HG02870 (cell line): ENCODE measurements at regions not wholly inside any gene's neighbourhood (a gene's known extent, or its start where the extent isn't known, plus 50 kb on each side); places are given as distances from the start of the nearest gene placed in this dataset.

ENCODE experiments used
- ATAC-seq: cut with Tn5 transposase; IDR thresholded peaks from one replicate; pipeline ENCODE4 v1.9.1; 2021; ENCODE audit warnings: mild to moderate bottlenecking, moderate library complexity; ENCODE audit not compliant: unreplicated experiment

DNA sequence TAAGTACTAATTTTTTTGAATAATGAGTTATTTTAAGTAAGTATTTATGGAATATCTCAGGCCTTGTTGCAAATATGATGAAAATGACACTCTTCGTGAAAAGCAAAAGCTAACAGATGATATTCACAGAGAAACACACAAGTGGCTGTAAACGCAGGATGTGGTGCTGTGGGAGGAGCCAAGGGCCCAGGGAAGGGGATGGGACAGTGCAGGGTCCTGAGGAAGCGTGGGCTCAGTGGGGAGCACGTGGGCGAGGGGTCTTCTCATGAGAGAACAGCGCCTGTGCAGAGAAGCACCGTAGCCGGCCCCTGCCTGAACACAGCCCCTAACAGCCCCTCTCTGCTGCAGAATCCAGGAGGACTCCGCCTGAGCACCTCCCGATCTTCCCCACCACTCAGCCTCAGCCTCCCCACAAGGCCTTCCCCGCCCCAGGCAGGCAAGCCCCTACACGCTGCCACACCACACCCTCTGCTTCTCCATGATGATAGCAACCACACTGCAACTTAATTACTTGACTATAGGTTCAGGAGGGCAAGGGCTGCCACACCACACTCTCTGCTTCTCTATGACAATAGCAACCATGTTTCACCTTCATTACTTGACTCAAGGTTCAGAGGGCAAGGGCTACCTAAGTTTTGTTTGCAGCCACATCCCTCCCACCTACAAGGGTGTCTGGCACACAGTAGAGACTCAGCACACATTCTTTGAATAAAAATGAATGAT is 152.6 kb upstream of the RNF32 start:
- no peak for ATAC-seq

DNA sequence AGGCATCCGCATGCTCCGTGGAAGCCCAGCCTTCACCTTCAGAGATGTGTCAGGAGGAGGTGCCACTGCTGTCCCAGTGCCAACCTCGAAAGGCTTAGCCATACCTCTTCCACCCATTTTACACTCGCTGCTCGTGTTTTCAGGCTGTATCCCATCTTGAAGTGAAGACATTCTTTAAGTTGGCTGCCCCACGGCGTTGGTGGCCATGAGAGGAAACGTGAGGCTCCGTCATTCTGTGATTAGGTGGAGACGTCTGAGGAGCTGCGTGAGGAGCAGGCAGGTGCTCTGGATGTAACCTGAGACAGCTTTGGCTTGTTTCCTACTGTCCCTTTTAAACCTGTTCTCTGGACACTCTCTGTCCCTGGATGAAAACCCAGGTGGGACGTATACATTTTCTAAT is 159.9 kb upstream of the RNF32 start:
- ATAC-seq, result no peak

DNA sequence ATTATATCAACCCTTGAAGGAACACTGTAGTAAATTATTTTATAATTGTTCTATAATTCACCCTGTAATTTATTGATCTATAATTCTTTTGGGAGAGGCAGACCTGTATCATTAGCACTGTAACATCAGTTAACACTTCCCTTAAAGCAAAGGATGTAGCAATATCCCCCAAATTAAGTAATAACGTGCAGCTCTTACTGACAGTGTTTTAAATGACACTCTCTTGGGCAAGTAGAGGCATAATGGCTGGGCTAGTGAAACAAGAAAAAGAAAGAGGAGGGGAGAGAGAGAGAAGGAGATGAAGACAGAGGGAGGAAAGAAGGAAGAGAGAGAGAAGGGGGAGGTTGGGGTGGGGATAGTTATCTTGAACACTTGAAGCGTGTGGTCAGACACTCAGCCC is 161.0 kb upstream of the RNF32 start:
- ATAC-seq, result no peak

DNA sequence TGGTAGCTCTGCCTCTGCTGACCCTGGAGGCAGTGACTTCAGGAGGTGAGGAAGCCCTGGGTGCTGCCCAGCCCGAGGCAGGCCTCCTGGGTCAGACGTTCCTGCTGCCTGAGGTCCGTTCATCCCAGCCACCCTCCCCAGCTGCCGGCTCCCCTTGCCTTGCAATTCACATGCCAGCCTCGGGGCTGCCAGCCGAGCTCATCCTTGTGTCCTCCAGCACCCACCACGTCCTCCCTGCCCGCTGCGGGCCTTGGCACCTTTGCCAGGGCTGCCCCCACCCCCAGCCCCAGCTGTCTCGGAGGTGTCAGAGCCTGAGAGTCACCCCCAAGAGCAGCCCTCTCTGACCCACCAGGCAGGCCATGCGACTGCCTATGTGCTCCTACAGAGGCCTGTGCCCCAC is 162.1 kb upstream of the RNF32 start:
- ATAC-seq, result no peak

DNA sequence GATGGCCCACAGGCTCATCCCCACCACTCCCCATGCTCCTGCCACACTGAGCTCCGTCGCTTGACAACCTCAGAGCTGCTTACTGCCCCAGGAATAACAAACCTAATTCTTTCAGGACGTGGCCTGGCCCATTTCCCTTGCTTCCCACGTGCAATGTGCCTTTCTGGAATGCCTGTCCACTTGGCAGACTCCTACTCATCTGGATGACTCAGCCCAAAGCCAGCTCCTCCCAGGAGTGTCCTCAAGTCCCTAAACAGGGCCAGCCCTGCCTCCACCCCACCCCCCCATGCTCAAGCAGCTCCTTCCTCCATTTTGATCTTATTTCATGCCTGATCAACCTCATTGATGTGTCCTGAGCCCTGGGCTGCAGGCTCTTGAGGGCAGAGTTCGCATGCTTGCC is 164.9 kb upstream of the RNF32 start:
- ATAC-seq, result no peak

DNA sequence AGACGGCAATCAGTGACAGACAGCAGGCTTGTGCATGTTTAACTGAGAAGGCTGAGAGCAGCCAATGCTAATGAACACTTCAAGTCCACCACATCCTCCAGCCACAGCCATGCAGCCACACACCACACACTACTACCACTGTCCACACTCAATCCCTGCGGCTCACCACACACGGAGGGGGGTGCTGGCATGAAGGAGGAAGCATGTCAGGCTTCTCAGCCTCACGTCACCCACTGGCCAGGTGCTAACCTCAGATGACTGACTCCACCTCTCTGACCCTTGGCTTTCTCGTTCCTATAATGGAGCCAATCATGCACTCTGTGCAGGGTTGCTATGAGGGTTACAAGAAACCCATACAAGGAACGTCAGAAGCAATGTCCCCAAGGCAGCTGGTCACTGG is 165.4 kb upstream of the RNF32 start:
- ATAC-seq, result no peak

DNA sequence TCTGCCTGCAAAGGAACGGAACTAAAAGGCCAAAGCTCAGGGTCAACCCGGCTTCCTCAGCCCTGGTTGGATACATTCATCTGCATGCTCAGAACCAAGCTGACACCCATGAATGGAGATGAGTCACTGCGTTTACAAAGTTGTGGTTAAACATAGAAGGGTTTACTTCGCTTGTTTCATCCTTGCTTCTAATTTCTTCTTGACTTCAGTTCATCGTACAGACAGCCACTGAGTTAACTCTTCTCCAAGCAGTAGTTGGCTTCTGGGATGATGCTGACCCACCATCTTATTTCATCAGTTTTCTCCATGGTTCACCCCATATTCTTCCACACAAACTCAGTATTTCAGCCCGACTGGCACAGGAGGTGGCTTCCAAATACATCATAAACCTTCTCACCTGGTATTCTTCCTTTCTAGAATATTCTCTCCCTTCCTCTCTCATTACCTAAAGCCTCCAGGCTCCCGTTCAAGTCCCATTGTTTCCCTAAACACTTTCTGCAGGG is 166.3 kb upstream of the RNF32 start:
- ATAC-seq, result no peak

DNA sequence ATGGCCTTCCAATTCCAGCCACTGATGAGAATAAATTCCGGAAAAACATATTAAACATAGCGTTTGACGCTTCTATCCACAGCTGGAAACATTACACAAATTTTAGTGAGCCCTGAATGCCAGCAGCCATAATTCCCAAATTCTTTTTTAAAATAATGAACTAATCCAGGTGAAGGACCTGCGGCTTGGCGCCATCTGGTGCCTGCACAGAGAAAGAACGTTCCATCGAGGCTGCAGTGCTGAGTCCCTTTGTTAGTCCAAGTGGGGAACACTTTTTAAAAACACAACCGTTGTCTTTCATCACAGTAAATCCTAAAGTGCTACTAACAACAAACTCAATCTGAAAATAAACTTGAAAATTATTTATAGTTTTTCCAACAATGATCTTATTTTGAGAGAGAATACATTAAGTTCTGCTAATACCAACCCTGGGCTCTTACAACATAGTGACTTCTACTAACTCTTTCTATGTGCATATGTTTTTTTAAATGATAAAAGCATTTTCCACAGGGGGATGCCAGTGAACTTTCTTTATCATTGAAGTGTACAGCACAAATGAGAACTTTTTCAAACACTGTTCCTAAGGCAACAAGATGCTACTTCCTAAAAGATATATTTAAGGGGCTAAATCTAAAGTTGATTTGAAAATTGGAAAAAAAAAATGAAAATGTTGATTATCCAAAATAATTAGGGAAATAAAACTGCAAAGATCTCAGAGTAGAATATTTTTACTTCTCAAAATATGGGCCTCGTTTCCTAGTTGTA is 166.9 kb upstream of the RNF32 start:
- ATAC-seq, result no peak

DNA sequence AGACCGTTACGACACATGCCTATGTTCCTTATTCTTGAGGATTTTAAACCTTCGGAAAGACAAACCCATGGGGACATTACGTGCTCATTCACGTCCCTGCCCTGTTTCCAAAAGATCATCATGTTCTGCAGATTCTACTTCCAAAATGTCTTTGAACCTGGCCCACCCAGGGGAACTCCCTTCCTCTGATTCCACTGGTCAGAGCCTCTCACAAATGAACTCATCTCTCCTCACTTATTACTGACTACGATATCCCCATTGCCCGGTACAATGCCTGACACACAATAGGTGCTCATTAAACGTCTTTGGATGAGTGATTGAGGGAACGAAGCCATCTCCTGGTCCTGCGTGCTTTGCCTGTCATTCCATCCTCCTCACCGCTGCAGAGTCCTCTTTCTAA is 168.3 kb upstream of the RNF32 start:
- ATAC-seq, result no peak

DNA sequence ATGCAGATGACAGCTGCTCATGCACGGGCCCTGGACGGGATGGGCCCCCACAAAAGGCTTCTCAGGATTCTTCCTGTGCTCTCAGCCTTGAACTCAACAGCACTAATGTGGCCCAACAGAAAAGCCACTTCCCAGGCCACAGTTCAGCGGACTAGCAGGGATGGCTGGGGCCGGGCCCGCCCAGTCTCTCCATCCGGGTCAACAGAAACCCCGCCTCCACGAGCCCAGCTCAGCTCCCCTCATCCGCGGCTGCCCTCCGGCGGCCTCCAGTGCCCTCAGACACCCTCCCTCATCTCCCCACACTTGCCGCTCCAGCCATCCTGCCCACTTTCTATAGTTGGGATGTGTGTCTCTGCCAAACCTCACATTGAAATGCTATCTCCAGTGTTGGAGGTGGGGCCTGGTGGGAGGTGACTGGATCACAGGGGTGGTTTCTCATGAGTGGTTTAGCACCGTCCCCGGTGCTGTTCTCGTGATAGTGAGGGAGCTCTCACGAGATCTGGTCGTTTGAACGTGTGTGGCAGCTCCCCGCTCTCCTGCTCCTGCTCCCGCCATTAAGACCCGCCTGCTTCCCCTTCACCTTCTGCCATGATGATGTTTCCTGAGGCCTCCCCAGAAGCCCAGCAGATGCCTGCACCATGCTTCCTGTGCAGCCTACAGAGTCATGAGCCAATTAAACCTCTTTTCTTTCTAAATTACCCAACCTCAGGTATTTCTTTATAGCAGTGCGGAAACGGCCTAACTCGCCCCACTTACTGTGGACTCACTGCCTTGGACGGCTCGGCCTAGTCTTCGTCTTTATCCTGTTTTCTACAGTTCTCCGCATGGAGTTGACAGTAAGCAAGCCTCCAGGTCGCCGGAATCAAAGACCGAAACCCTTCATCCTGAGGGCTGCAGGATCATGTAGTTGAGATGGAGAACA is 169.9 kb upstream of the RNF32 start:
- ATAC-seq, result no peak

DNA sequence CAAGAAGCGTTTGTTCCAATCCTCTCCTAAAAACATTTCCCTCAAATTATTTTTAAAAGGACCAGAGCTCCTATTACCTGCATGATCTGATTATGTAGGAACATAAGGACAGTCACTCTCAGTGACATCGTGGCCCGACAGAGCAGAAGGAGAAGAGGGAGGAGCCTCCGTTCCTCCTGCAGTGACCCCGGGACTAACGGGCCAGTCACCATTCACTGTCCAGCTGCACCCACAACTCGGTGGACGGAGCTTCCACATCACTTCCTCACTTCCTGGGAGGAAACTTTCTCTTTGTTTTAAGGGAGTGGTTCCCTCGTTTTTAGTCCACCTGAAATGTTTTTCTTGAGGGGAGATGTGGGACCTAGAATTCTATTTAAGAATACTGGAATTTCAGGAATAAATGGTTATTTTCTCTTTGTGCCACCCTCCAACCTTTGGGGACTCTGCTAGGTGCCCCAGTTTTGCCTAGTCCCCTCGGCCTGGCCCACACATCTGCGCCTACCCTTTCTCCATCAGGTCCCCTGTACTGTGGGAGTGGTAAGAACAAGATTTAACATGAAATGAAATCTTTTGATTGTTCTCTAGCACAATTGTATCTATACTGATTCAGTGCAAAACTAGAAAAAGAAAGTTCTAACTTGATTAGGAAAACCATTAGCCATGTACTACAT is 173.5 kb upstream of the RNF32 start:
- no peak for ATAC-seq

DNA sequence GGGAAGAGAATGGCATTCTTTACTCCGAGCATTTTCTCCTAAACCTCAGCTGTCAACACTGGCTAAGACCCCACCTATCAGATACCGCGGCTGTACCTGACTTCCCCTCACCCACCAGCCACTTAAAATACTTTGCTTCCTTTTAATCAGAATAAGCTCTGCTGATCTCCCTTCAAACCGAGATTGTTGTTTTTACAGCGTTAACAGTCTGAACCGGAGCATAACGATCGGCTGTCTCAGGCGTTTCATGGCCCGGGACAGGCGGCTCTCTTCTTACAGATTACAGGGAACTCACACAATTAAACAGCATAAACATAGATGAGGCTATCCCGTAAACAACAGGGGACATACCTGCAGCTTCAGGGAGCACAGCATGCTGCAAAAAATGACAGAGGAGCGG is 174.3 kb upstream of the RNF32 start:
- no peak for ATAC-seq

DNA sequence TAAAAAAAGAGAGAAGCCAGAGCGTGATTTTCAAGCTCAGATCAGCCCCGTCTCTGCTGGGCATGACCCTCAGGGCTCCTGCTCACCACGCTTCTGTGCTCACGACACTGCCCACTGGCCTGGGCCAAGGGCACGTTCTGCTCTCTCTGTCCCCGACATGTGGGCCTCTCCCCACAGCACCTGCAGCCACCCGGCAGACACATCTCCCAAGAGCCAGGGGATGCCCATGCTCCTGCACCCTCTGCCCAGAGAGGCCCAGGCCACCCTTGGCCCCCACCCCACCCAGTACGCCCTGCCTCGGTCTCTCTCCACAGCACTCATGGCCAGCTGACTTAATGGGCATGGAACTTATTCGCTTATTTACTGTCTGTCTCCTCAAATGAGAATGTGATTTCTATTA is 175.4 kb upstream of the RNF32 start:
- ATAC-seq, result no peak

DNA sequence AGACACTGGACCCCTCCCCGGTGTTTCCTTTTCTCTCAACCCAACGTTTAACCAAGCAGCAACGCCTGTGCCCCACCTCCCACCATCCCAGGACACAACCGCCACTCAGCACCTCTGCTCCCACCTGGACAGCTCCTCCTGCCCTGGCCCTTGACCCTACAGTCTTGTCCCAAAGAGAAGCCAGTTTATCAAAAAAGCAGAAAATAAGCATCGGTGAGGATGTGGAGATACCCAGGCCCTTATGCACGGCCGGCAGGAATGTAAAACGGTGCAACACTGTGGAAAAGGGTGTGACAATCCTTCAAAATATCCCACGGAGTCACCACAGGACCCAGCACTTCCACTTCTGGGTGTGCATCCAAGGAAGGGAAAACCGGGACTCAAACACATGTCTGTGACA is 176.2 kb upstream of the RNF32 start:
- no peak for ATAC-seq

DNA sequence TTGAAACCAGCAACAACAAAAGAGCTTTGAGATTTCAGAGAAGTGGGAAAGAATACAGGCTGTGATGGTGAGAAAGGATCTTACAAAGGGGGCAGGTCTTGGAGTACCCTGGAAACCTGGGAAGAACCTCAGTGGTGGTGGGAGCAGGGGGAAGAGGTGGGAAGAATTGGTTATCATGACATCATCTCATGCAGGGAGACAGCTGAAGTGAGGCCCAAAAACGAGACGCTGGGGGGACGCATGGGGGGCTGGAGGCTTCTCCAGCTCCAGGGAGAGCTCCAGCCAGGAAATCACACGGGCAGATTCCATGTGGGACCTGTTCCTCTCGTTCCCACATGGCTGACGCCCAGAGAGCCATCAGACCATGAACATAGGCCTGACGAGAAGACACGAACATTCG is 177.3 kb upstream of the RNF32 start:
- no peak for ATAC-seq

DNA sequence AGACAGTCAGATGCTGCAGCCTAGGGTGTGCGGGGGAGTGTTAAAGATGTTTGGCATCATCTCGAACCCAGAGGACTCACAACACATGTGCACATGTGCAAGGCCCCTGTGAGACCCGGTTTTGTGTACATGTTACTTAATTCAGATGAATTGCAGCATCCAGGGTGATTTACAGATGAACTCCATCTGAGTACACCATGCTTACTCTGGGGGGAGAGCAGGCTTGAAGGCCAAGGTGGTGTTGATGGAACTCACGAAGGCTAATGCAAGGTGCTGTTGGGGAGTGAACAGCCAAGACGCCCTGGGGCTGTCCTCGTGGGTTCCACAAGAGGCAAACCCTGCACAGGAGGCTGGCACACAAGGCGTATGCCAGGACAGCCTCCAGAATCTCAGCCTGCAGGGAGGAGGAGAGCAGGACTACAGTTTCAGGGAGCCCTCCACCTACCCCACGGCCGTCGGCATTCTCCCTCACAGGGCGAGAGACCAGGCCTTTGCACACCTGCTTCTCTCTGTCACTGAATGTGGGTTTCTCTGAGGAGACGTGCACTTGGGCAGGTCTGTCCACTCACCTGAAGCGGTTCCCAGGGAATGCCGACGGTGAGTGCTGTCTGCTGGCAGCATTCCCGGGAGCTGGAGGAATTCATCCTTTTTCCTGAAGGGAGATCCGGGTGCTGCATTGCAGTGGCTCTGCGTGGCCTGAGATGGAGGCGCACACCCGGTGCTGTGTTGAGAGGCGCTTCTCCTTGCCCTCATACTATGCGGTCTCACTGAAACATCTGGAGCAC is 178.5 kb upstream of the RNF32 start:
- ATAC-seq, result no peak

DNA sequence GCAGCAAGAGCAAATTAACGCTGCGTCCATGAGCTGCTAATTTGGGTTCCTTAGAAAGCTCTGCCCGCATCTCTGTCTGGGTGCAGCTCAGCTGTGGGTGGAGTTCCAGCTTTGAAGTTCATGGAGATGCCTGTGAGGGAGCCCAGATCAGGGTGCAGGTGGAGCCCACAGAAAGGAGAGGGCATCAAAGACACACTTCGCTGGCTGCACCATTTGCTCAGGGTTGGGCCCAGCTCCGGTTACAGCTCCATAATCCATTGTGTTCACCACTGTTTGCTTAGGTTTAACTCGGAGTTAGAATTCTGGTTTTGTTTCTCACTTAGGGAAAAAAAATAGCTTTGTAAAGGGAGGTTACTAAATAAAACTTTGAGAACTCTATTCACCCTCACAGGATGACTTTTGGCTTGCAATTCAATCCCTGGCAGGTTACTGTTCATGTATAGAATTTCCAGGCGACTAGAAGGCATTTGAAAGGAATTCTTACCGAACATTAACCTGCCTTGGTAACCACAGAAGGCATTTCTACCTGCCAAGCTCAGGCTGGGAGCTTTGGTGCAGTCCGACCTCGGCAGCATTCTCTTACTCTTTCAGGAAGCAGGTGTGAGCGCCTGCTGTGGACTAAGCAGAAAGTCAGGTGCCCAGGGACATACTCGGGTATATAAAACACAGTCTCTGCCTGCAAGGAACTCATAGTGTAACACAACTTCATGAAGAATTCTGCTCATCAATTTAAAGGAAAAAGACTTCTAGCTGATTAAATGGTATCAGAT is 179.5 kb upstream of the RNF32 start:
- no peak for ATAC-seq

DNA sequence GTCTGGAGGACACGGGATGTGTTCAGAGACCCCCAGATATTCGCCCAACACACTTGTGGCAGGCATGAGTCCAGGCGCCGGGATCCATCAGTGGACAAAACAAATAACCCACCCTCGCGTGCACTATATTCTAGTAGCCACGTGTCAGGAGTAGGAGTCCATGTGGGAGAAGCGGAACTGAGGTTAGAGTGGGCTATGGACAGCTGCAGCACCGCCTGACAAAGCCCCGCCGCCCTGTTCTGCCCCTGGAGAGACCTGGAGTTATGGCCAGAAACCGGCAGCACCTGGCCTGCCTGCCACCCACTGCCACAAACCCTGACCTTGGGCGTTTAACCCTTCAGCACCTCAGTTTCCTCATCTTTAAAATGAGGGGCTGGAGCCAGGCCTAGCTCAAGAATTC is 181.0 kb upstream of the RNF32 start:
- no peak for ATAC-seq

DNA sequence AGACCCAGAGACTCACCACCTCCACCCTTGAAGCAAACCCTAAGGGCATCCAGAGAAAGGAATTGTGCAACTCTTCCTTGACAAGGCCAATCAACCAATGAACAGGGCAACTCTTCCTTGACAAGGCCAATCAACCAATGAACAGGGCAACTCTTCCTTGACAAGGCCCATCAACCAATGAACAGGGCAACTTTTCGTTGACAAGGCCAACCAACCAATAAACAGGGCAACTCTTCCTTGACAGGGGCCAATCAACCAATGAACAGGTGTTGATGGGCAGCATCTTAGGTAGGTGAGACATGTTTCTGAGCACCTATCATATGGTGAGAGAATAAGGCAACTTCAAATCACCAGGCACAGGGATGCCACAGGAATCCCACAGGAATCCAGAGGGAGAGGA is 181.5 kb upstream of the RNF32 start:
- ATAC-seq, result no peak
